HCT116 (cell line): ENCODE measurements at regions not wholly inside any gene's neighbourhood (a gene's known extent, or its start where the extent isn't known, plus 50 kb on each side); places are given as distances from the start of the nearest gene placed in this dataset.
A peak's percentile ranks its signal among the peaks of the same experiment; 100 is the strongest.

ENCODE experiments used
- ATAC-seq: fragments of 200-7000 bp; cut with Tn5 transposase; 2 replicates; pipeline ENCODE4 v1.9.1; 2020; ENCODE audit warnings: mild to moderate bottlenecking, moderate library complexity
- BruUV-seq: library from RNA; stranded (reverse); fragments of 400-500 nt; replicated peaks from 2 replicates; lab custom pipeline; 2021; lab: Mats Ljungman, UMichigan
- CTCF ChIA-PET: fragments of 300-600 bp; sonication (Branson Sonifier 250); formaldehyde crosslinking; loops from one replicate; lab custom pipeline; 2021; ENCODE audit warnings: antibody characterized with exemption; lab: Charles Lee
- POLR2A ChIA-PET: fragments of 300-600, 350-600 bp; sonication (Branson Sonifier 250); formaldehyde crosslinking; loops from one replicate; lab custom pipeline; 2021; ENCODE audit warnings: antibody characterized with exemption; lab: Charles Lee
- RAD21 ChIA-PET, 2 experiments: fragments of 300-600 bp; sonication (Branson Sonifier 250); formaldehyde crosslinking; loops; one replicate each; lab custom pipeline; 2023; ENCODE audit warnings: low total read pairs in 2 of 2; ENCODE audit not compliant: uncharacterized antibody in 2 of 2, unreplicated experiment in 2 of 2, low non-redundant PET in 1 of 2; lab: Charles Lee
- DNase-seq: peaks from one replicate; pipeline ENCODE4 v3.0.0-alpha.2; 2010; ENCODE audit warnings: low read depth, low spot score
- H2AFZ ChIP-seq: fragments of 200-600 bp; shearing (Covaris generic), sonication (generic); 2 replicates; pipeline ENCODE4 v1.6.1; 2017; ENCODE audit warnings: low read depth, mixed run types, mixed read lengths, antibody characterized with exemption, low read length; ENCODE audit not compliant: poor library complexity, severe bottlenecking
- H3K27ac ChIP-seq: 2 replicates; pipeline ENCODE4 v1.5.1; 2012; ENCODE audit warnings: low read depth, low read length
- H3K27me3 ChIP-seq: fragments of 200-600 bp; sonication (generic); 2 replicates; pipeline ENCODE4 v1.6.1; 2016; ENCODE audit warnings: mixed run types, low read length, mixed read lengths; ENCODE audit not compliant: insufficient read depth
- H3K36me3 ChIP-seq, 2 experiments: fragments of 200-500 bp in 1 of 2; fragments of 200-600 bp in 1 of 2; sonication (Bioruptor generic) in 1 of 2; sonication (generic) in 1 of 2; 2 replicates each; pipeline versions ENCODE4 v1.5.1 to v1.6.1; 2014 to 2016; ENCODE audit warnings: low read length in 2 of 2, inconsistent platforms in 1 of 2, mixed read lengths in 1 of 2, mixed run types in 1 of 2; ENCODE audit not compliant: insufficient read depth in 2 of 2, control insufficient read depth in 1 of 2
- H3K4me1 ChIP-seq, 2 experiments: fragments of 200-600 bp in 1 of 2; sonication (generic) in 1 of 2; 2 replicates each; pipeline versions ENCODE4 v1.5.1 to v1.6.1; 2012 to 2017; ENCODE audit warnings: low read length in 2 of 2, inconsistent platforms in 1 of 2, mild to moderate bottlenecking in 1 of 2, mixed read lengths in 1 of 2, mixed run types in 1 of 2, moderate library complexity in 1 of 2; ENCODE audit not compliant: insufficient read depth in 2 of 2, control insufficient read depth in 1 of 2
- H3K4me2 ChIP-seq: fragments of 200-600 bp; sonication (generic); 2 replicates; pipeline ENCODE4 v1.6.1; 2017; ENCODE audit warnings: mixed run types, low read length, mixed read lengths
- H3K4me3 ChIP-seq, 2 experiments: fragments of 200-600 bp in 1 of 2; sonication (generic) in 1 of 2; replicated peaks in 1 of 2; 2 replicates each; pipeline ENCODE4 v1.5.1; 2011 to 2016; ENCODE audit warnings: low read length in 2 of 2, control low read depth in 1 of 2, low read depth in 1 of 2, mild to moderate bottlenecking in 1 of 2, mixed read lengths in 1 of 2, mixed run types in 1 of 2
- H3K79me2 ChIP-seq: fragments of 200-600 bp; sonication (generic); 2 replicates; pipeline ENCODE4 v1.6.1; 2017; ENCODE audit warnings: mild to moderate bottlenecking, mixed run types, low read length, moderate library complexity, mixed read lengths; ENCODE audit not compliant: insufficient read depth
- H3K9ac ChIP-seq: fragments of 200-600 bp; sonication (generic); 2 replicates; pipeline ENCODE4 v1.6.1; 2016; ENCODE audit warnings: low read length, mixed read lengths
- H3K9me2 ChIP-seq: fragments of 200-600 bp; sonication (generic), shearing (Covaris generic); 2 replicates; pipeline ENCODE4 v1.6.1; 2017; ENCODE audit warnings: mixed run types, mild to moderate bottlenecking, moderate library complexity; ENCODE audit not compliant: insufficient read depth
- H3K9me3 ChIP-seq, 2 experiments: fragments of 200-500 bp in 1 of 2; fragments of 200-600 bp in 1 of 2; sonication (Bioruptor generic) in 1 of 2; sonication (generic) in 1 of 2; 2 replicates each; pipeline ENCODE4 v1.6.1; 2014 to 2017; ENCODE audit warnings: low read length in 2 of 2, mixed read lengths in 2 of 2, inconsistent platforms in 1 of 2, low read depth in 1 of 2, mild to moderate bottlenecking in 1 of 2, mixed run types in 1 of 2, moderate library complexity in 1 of 2; ENCODE audit not compliant: control insufficient read depth in 1 of 2, insufficient read depth in 1 of 2
- H4K20me1 ChIP-seq: fragments of 200-600 bp; sonication (generic), shearing (Covaris generic); 2 replicates; pipeline ENCODE4 v1.6.1; 2017; ENCODE audit warnings: mixed run types, mild to moderate bottlenecking, moderate library complexity; ENCODE audit not compliant: insufficient read depth
- CBX3 ChIP-seq: IDR thresholded peaks from 2 replicates; pipeline ENCODE4 v1.6.1; 2012; ENCODE audit warnings: low read depth
- CEBPB ChIP-seq: IDR thresholded peaks from 2 replicates; pipeline ENCODE4 v1.6.1; 2012; ENCODE audit warnings: low read depth
- EZH2 ChIP-seq: fragments of 200-600 bp; sonication (generic); IDR thresholded peaks from 2 replicates; pipeline ENCODE4 v1.6.1; 2017; ENCODE audit warnings: antibody characterized with exemption, mixed run types
- EZH2phosphoT487 ChIP-seq: fragments of 200-600 bp; IDR thresholded peaks from 2 replicates; pipeline ENCODE4 v1.6.1; 2018; ENCODE audit warnings: antibody characterized with exemption, borderline replicate concordance
- POLR2A ChIP-seq: IDR thresholded peaks from 2 replicates; pipeline ENCODE4 v1.7.0; 2011; ENCODE audit warnings: borderline replicate concordance; ENCODE audit not compliant: insufficient read depth, insufficient read length; ENCODE audit errors: extremely low read depth
- POLR2AphosphoS5 ChIP-seq: IDR thresholded peaks from 2 replicates; pipeline ENCODE4 v1.6.1; 2011; ENCODE audit warnings: mild to moderate bottlenecking, low read depth, low read length, moderate library complexity
- SP1 ChIP-seq: IDR thresholded peaks from 2 replicates; pipeline ENCODE4 v1.6.1; 2012; ENCODE audit warnings: low read depth
- intact Hi-C: fragments of 100-400 bp; cut with micrococcal nuclease; formaldehyde crosslinking; loops from 2 replicates; pipeline ENCODE4 v1.10.0; 2022
- TF ChIP-seq, protein P1 (sequence below): IDR thresholded peaks from 2 replicates; pipeline ENCODE4 v1.6.1; 2012; ENCODE audit warnings: low read depth

DNA sequence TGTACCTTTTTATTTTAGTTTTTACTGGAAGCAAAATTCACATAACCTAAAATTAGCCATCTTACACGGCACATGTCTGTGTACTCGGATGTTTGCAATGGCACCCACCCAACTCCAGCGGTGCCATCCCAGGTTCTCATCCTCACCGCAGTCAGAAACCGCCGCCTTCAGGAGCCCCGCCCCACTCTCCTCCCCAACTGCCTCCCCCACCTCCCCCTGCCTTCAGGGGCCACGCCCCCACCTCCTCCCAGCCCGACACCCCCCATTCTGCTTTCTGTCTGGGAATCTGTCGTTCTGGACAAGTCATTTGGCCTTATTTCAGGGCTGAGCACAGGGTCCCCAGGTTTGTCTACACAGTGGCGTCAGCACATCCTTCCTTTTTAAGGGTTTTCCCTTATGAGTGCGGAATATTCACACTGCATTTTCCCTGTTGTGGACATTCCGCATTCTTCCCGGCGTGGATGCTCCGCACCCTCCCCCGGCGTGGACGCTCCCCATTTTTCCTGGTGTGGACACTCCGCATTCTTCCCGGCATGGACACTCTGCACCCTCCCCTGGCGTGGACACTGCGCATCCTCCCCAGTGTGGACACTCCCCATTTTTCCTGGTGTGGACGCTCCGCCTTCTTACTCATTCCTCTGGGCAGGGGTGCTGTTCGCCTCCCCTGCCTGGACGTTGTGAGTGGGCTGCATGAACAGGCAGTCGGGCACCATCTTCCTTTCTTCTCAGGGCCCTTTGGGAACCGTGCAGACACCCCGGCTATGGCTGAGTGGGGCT, 135.4 kb upstream of the NKX1-1 start:
- no peaks in the 10 kb centered on the region for H3K79me2 ChIP-seq
- intact Hi-C loops: no loop called here
- ChIA-PET RAD21 (no interaction called here), POLR2A (no interaction called here), CTCF (no interaction called here)
- H2AFZ ChIP-seq: no peak overlapping the region
- H3K27me3 ChIP-seq: no peaks in the 10 kb centered on the region
- DNase-seq: no peak
- no peaks in the 10 kb centered on the region for H3K9me3 ChIP-seq
- BruUV-seq: no TSS peak
- no peak overlapping the region for H3K9ac ChIP-seq
- no peak overlapping the region for H3K4me2 ChIP-seq
- peak; percentile 48 for ATAC-seq
- H3K4me1 ChIP-seq: peaks cover 0 to 6% of the 10 kb centered on the region in 2 experiments; a peak in 1 of 4 replicates
- no peaks in the 10 kb centered on the region for H4K20me1 ChIP-seq
- H3K4me3 ChIP-seq: no peak overlapping the region
- H3K27ac ChIP-seq: no peak overlapping the region
- TF ChIP-seq POLR2AphosphoS5 (no peak), EZH2 (no peak), EZH2phosphoT487 (no peak), CBX3 (no peak), SP1 (no peak), CEBPB (no peak), POLR2A (no peak)
- TF ChIP-seq, protein P1, sequence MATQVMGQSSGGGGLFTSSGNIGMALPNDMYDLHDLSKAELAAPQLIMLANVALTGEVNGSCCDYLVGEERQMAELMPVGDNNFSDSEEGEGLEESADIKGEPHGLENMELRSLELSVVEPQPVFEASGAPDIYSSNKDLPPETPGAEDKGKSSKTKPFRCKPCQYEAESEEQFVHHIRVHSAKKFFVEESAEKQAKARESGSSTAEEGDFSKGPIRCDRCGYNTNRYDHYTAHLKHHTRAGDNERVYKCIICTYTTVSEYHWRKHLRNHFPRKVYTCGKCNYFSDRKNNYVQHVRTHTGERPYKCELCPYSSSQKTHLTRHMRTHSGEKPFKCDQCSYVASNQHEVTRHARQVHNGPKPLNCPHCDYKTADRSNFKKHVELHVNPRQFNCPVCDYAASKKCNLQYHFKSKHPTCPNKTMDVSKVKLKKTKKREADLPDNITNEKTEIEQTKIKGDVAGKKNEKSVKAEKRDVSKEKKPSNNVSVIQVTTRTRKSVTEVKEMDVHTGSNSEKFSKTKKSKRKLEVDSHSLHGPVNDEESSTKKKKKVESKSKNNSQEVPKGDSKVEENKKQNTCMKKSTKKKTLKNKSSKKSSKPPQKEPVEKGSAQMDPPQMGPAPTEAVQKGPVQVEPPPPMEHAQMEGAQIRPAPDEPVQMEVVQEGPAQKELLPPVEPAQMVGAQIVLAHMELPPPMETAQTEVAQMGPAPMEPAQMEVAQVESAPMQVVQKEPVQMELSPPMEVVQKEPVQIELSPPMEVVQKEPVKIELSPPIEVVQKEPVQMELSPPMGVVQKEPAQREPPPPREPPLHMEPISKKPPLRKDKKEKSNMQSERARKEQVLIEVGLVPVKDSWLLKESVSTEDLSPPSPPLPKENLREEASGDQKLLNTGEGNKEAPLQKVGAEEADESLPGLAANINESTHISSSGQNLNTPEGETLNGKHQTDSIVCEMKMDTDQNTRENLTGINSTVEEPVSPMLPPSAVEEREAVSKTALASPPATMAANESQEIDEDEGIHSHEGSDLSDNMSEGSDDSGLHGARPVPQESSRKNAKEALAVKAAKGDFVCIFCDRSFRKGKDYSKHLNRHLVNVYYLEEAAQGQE: no peak
- TF ChIP-seq, all 23 proteins: peak for 0
- H3K36me3 ChIP-seq: no peaks in the 10 kb centered on the region
- H3K9me2 ChIP-seq: no peaks in the 10 kb centered on the region
